ENCODE measurements at regions not wholly inside any gene's neighbourhood (a gene's known extent, or its start where the extent isn't known, plus 50 kb on each side); places are given as distances from the start of the nearest gene placed in this dataset.

DNA sequence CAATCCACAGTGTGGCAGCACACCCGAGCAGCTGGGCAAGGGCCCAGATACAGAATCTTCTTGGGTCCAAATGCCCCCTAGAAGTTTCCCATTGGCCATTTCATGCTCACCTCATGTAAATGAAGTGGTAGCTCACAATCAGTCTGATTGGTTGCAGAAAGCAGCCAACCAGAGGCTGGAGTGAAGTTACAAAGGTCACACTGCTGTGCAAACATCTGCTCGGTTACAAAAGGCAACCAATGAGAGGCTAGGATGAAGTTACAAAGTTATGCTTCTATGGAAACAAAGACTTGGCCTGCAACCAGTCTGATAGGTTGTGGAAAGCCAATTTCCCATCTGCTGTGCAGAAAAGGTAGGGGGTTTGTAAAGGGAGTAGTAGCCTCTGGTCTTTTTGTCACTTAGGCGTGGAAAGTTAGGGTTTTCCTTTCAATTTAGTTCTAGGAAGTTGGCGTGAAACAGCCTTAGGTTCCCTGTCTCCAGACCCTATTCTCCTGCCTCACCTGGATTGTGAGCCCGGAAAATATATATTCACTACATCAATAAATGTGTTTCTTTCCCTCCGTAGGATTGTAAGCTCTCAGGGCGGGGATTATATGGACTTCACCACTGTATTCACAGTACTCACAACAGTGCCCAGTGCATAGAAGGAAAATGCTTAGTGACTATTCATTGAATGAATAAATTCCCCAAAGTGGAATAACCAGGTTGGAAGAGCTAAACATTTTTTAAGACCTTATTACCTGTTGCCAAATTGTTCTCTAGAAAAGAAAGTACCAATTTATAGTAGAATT lies 91.9 kb downstream of the URB2 start:
- H3K36me3 ChIP-seq, result no peaks in the 10 kb centered on the region
- H3K4me1 ChIP-seq, result no peaks in the 10 kb centered on the region
- H3K27me3 ChIP-seq, result no peaks in the 10 kb centered on the region
- H3K4me3 ChIP-seq, result no peak overlapping the region
- no peak for DNase-seq
- H3K27ac ChIP-seq, result no peak overlapping the region
- TF ChIP-seq POLR2A (IDR thresholded peaks at IDR 0.05), result no peak
- TF ChIP-seq, protein P1, sequence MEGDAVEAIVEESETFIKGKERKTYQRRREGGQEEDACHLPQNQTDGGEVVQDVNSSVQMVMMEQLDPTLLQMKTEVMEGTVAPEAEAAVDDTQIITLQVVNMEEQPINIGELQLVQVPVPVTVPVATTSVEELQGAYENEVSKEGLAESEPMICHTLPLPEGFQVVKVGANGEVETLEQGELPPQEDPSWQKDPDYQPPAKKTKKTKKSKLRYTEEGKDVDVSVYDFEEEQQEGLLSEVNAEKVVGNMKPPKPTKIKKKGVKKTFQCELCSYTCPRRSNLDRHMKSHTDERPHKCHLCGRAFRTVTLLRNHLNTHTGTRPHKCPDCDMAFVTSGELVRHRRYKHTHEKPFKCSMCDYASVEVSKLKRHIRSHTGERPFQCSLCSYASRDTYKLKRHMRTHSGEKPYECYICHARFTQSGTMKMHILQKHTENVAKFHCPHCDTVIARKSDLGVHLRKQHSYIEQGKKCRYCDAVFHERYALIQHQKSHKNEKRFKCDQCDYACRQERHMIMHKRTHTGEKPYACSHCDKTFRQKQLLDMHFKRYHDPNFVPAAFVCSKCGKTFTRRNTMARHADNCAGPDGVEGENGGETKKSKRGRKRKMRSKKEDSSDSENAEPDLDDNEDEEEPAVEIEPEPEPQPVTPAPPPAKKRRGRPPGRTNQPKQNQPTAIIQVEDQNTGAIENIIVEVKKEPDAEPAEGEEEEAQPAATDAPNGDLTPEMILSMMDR (IDR thresholded peaks at IDR 0.05), result no peak
- H3K9me3 ChIP-seq, result no peaks in the 10 kb centered on the region
- intact Hi-C loops (cut with DNase I; ENCODE audit: low total_unique reads), result no loop called here

DNA sequence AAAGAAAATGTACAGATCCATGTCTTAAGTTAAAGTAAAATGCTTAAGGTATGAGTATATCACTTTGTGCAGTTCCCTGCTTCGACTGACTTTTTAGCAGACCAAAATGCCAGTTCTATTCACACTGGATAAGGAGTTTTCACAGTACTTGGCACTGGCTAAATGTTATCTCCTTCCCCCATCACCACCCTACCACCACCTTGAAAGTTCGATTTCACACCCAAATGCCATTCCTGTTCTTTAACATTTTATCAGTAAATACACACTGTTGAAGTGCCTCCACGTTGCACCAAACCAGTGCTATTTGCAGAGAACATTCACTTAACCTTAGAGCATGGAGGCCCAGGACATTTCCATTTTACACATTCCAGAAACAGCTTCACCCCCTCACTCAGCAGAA lies 100.0 kb downstream of the URB2 start:
- Histone ChIP-seq H3K36me3 (no peaks in the 10 kb centered on the region), H3K27me3 (no peaks in the 10 kb centered on the region), H3K27ac (no peak overlapping the region), H3K4me3 (no peak overlapping the region), H3K4me1 (no peaks in the 10 kb centered on the region), H3K9me3 (no peaks in the 10 kb centered on the region)
- intact Hi-C loops (cut with DNase I; ENCODE audit: low total_unique reads), result no loop called here
- TF ChIP-seq, protein P1 (IDR thresholded peaks at IDR 0.05), result no peak
- TF ChIP-seq POLR2A (IDR thresholded peaks at IDR 0.05), result no peak
- DNase-seq, result no peak

DNA sequence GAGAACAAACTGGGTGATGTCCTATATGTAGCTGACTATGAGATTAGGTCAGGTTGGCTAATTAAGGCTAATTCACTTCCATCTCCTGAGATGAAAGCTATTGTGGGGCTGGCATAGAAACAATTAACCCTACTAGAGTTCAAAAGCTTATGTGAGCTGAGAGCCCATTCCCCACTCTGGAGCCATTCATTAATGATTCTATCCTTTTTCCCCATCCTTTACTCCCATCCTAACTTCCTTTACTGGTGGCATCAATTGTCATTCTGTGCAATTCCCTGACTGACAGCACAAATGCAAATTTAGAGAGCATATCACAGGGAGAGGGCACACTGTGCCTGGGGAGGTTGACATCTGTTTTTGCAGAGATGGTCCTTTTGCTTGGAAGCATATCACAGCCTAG lies 103.9 kb downstream of the URB2 start:
- intact Hi-C loops (cut with DNase I; ENCODE audit: low total_unique reads), result no loop called here
- Histone ChIP-seq H3K9me3 (no peaks in the 10 kb centered on the region), H3K36me3 (no peaks in the 10 kb centered on the region), H3K27ac (no peak overlapping the region), H3K4me3 (no peak overlapping the region), H3K27me3 (no peaks in the 10 kb centered on the region), H3K4me1 (no peaks in the 10 kb centered on the region)
- TF ChIP-seq POLR2A (IDR thresholded peaks at IDR 0.05), result no peak
- TF ChIP-seq, protein P1 (IDR thresholded peaks at IDR 0.05), result no peak
- DNase-seq, result no peak

DNA sequence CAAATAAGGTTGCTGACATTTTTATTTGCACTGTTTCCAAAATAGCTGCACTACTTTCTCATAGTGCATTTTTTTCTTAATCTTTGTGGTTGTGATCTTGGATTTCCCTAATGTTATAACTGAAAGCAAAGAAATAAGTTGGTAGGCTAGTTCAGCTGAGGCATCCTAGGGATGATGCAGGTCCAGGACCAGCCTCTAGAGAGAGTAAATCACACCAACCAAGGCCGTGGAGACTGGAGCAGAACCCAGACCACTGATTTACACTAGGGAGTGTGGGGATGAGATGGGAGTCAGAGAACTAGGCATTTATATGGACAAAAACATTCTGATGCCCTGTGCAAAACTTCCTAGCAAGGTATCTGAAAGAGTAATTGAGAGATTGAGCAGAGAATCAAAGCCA lies 104.5 kb downstream of the URB2 start:
- DNase-seq, result no peak
- Histone ChIP-seq H3K27me3 (no peaks in the 10 kb centered on the region), H3K4me3 (no peak overlapping the region), H3K4me1 (no peaks in the 10 kb centered on the region), H3K27ac (no peak overlapping the region), H3K9me3 (no peaks in the 10 kb centered on the region), H3K36me3 (no peaks in the 10 kb centered on the region)
- TF ChIP-seq, protein P1 (IDR thresholded peaks at IDR 0.05), result no peak
- no peak for TF ChIP-seq POLR2A (IDR thresholded peaks at IDR 0.05)
- intact Hi-C loops (cut with DNase I; ENCODE audit: low total_unique reads), result no loop called here

DNA sequence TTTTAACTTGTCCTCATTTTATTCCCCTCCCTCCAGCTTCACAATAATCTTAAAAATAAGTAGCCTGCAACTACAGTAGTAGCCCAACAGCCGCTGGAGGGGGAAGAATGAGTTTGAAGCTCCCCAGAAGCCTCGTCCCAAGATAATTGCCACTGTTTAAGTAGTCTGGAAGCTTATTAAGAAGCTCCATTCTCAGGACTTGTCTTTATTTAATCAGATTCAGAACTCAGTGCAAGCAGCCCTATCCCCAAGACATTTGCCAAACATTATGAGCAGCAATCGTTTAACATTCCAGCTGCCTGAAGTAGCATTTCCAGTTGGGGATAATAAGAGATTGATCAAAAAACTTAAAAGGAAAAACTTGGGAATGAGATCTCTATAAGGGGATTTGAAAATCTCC lies 106.0 kb downstream of the URB2 start:
- no peak overlapping the region for H3K27ac ChIP-seq
- intact Hi-C loops (cut with DNase I; ENCODE audit: low total_unique reads), result no loop called here
- TF ChIP-seq POLR2A (IDR thresholded peaks at IDR 0.05), result no peak
- TF ChIP-seq, protein P1 (IDR thresholded peaks at IDR 0.05), result no peak

More for the DNA sequence above, 106.0 kb downstream of the URB2 start:
- peaks cover 0 to 6% of the 10 kb centered on the region in 2 donors for H3K9me3 ChIP-seq
- no peaks in the 10 kb centered on the region for H3K27me3 ChIP-seq
- no peak for DNase-seq
- no peaks in the 10 kb centered on the region for H3K36me3 ChIP-seq
- H3K4me3 ChIP-seq, result no peak overlapping the region
- H3K4me1 ChIP-seq, result no peaks in the 10 kb centered on the region

All from uterus (tissue), 3 donors.